ENCODE measurements at regions not wholly inside any gene's neighbourhood (a gene's known extent, or its start where the extent isn't known, plus 50 kb on each side); places are given as distances from the start of the nearest gene placed in this dataset.
A peak's percentile ranks its signal among the peaks of the same experiment; 100 is the strongest.
"Not testable (repeated sequence)": the region's sequence is repeated elsewhere in the genome, so short reads cannot be mapped to it uniquely, and the experiment has no call there.

- H3K9ac ChIP-seq (ENCODE audit: low read length): no peak overlapping the region
- no peaks in the 10 kb centered on the region for H3K4me1 ChIP-seq (ENCODE audit: low read length)
- H3K4me3 ChIP-seq (ENCODE audit: low read length): no peak overlapping the region
- H2AFZ ChIP-seq (ENCODE audit: low read length): no peak overlapping the region
- H3K9me3 ChIP-seq (ENCODE audit: low read length): no peaks in the 10 kb centered on the region
- H3K27me3 ChIP-seq (ENCODE audit: low read length): no peaks in the 10 kb centered on the region
- H4K20me1 ChIP-seq (ENCODE audit: insufficient read depth, low read depth, low read length): no peaks in the 10 kb centered on the region
- H3K79me2 ChIP-seq (ENCODE audit: low read length): no peaks in the 10 kb centered on the region
- no peak for DNase-seq
- H3K9me2 ChIP-seq (replicated peaks; ENCODE audit: insufficient read depth, low read length): no peaks in the 10 kb centered on the region
- H3K27ac ChIP-seq (ENCODE audit: low read length): no peak overlapping the region
- H3K4me2 ChIP-seq (ENCODE audit: low read depth, low read length, poor library complexity, severe bottlenecking): no peak overlapping the region
- no peaks in the 10 kb centered on the region for H3K36me3 ChIP-seq (ENCODE audit: insufficient read depth, low read length)
Measured at GRCh38 chr5:108472237-108472636, 90.3 kb upstream of the FBXL17 start.

GRCh38 chr5:108467563-108467962 is 85.7 kb upstream of the FBXL17 start:
- no peak overlapping the region for H3K4me3 ChIP-seq (ENCODE audit: low read length)
- no peaks in the 10 kb centered on the region for H3K9me2 ChIP-seq (replicated peaks; ENCODE audit: insufficient read depth, low read length)
- no peaks in the 10 kb centered on the region for H3K27me3 ChIP-seq (ENCODE audit: low read length)
- H2AFZ ChIP-seq (ENCODE audit: low read length): no peak overlapping the region
- H3K79me2 ChIP-seq (ENCODE audit: low read length): no peaks in the 10 kb centered on the region
- no peak for DNase-seq
- no peaks in the 10 kb centered on the region for H3K4me1 ChIP-seq (ENCODE audit: low read length)
- H4K20me1 ChIP-seq (ENCODE audit: insufficient read depth, low read depth, low read length): no peaks in the 10 kb centered on the region
- no peak overlapping the region for H3K9ac ChIP-seq (ENCODE audit: low read length)
- H3K36me3 ChIP-seq (ENCODE audit: insufficient read depth, low read length): no peaks in the 10 kb centered on the region
- H3K9me3 ChIP-seq (ENCODE audit: low read length): no peaks in the 10 kb centered on the region
- no peak overlapping the region for H3K27ac ChIP-seq (ENCODE audit: low read length)
- no peak overlapping the region for H3K4me2 ChIP-seq (ENCODE audit: low read depth, low read length, poor library complexity, severe bottlenecking)

GRCh38 chr5:108461628-108462367 is 79.9 kb upstream of the FBXL17 start:
- Histone ChIP-seq H3K27ac (ENCODE audit: low read length) (no peak overlapping the region), H3K36me3 (ENCODE audit: insufficient read depth, low read length) (no peaks in the 10 kb centered on the region), H3K4me1 (ENCODE audit: low read length) (no peaks in the 10 kb centered on the region), H3K9ac (ENCODE audit: low read length) (no peak overlapping the region), H3K79me2 (ENCODE audit: low read length) (no peaks in the 10 kb centered on the region), H4K20me1 (ENCODE audit: insufficient read depth, low read depth, low read length) (no peaks in the 10 kb centered on the region), H2AFZ (ENCODE audit: low read length) (no peak overlapping the region), H3K9me2 (replicated peaks; ENCODE audit: insufficient read depth, low read length) (no peaks in the 10 kb centered on the region), H3K9me3 (ENCODE audit: low read length) (no peaks in the 10 kb centered on the region), H3K4me3 (ENCODE audit: low read length) (no peak overlapping the region), H3K4me2 (ENCODE audit: low read depth, low read length, poor library complexity, severe bottlenecking) (no peak overlapping the region), H3K27me3 (ENCODE audit: low read length) (no peaks in the 10 kb centered on the region)
- no peak for DNase-seq

GRCh38 chr5:108459769-108460168 is 77.9 kb upstream of the FBXL17 start:
- Histone ChIP-seq H3K36me3 (ENCODE audit: insufficient read depth, low read length) (no peaks in the 10 kb centered on the region), H3K27ac (ENCODE audit: low read length) (no peak overlapping the region), H2AFZ (ENCODE audit: low read length) (no peak overlapping the region), H3K9me2 (replicated peaks; ENCODE audit: insufficient read depth, low read length) (no peaks in the 10 kb centered on the region), H3K9ac (ENCODE audit: low read length) (no peak overlapping the region), H3K9me3 (ENCODE audit: low read length) (no peaks in the 10 kb centered on the region), H3K79me2 (ENCODE audit: low read length) (no peaks in the 10 kb centered on the region), H3K4me3 (ENCODE audit: low read length) (no peak overlapping the region), H3K4me1 (ENCODE audit: low read length) (no peaks in the 10 kb centered on the region), H3K27me3 (ENCODE audit: low read length) (no peaks in the 10 kb centered on the region), H4K20me1 (ENCODE audit: insufficient read depth, low read depth, low read length) (no peaks in the 10 kb centered on the region), H3K4me2 (ENCODE audit: low read depth, low read length, poor library complexity, severe bottlenecking) (no peak overlapping the region)
- DNase-seq: peak; percentile 45

- H3K79me2 ChIP-seq (ENCODE audit: low read length): no peaks in the 10 kb centered on the region
- no peak overlapping the region for H2AFZ ChIP-seq (ENCODE audit: low read length)
- H3K9me2 ChIP-seq (replicated peaks; ENCODE audit: insufficient read depth, low read length): no peaks in the 10 kb centered on the region
Measured at GRCh38 chr5:108451269-108451668, 69.4 kb upstream of the FBXL17 start.

GRCh38 chr5:108444130-108444529 is 62.2 kb upstream of the FBXL17 start:
- not testable (repeated sequence) for DNase-seq; H3K9ac ChIP-seq (ENCODE audit: low read length); H3K9me3 ChIP-seq (ENCODE audit: low read length); H3K4me2 ChIP-seq (ENCODE audit: low read depth, low read length, poor library complexity, severe bottlenecking); H4K20me1 ChIP-seq (ENCODE audit: insufficient read depth, low read depth, low read length); H3K9me2 ChIP-seq (replicated peaks; ENCODE audit: insufficient read depth, low read length); H3K4me1 ChIP-seq (ENCODE audit: low read length); H3K79me2 ChIP-seq (ENCODE audit: low read length); H3K36me3 ChIP-seq (ENCODE audit: insufficient read depth, low read length); H3K27me3 ChIP-seq (ENCODE audit: low read length); H3K4me3 ChIP-seq (ENCODE audit: low read length); H3K27ac ChIP-seq (ENCODE audit: low read length); H2AFZ ChIP-seq (ENCODE audit: low read length)

More at GRCh38 chr5:108451269-108451668, 69.4 kb upstream of the FBXL17 start:
- no peaks in the 10 kb centered on the region for H3K27me3 ChIP-seq (ENCODE audit: low read length)
- no peak overlapping the region for H3K4me2 ChIP-seq (ENCODE audit: low read depth, low read length, poor library complexity, severe bottlenecking)
- no peaks in the 10 kb centered on the region for H3K9me3 ChIP-seq (ENCODE audit: low read length)
- H3K9ac ChIP-seq (ENCODE audit: low read length): no peak overlapping the region
- no peak overlapping the region for H3K4me3 ChIP-seq (ENCODE audit: low read length)
- no peaks in the 10 kb centered on the region for H3K4me1 ChIP-seq (ENCODE audit: low read length)
- H3K36me3 ChIP-seq (ENCODE audit: insufficient read depth, low read length): no peaks in the 10 kb centered on the region
- H3K27ac ChIP-seq (ENCODE audit: low read length): no peak overlapping the region
- H4K20me1 ChIP-seq (ENCODE audit: insufficient read depth, low read depth, low read length): no peaks in the 10 kb centered on the region
- no peak for DNase-seq

- H3K27ac ChIP-seq (ENCODE audit: low read length); H2AFZ ChIP-seq (ENCODE audit: low read length); H3K4me1 ChIP-seq (ENCODE audit: low read length); H3K9ac ChIP-seq (ENCODE audit: low read length); H4K20me1 ChIP-seq (ENCODE audit: insufficient read depth, low read depth, low read length); H3K27me3 ChIP-seq (ENCODE audit: low read length); DNase-seq; H3K36me3 ChIP-seq (ENCODE audit: insufficient read depth, low read length); H3K4me3 ChIP-seq (ENCODE audit: low read length); H3K9me3 ChIP-seq (ENCODE audit: low read length); H3K4me2 ChIP-seq (ENCODE audit: low read depth, low read length, poor library complexity, severe bottlenecking); H3K79me2 ChIP-seq (ENCODE audit: low read length); H3K9me2 ChIP-seq (replicated peaks; ENCODE audit: insufficient read depth, low read length): not testable (repeated sequence)
Measured at GRCh38 chr5:108442063-108442651, 60.3 kb upstream of the FBXL17 start.

GRCh38 chr5:108437425-108437824 is 55.5 kb upstream of the FBXL17 start:
- H4K20me1 ChIP-seq (ENCODE audit: insufficient read depth, low read depth, low read length): no peaks in the 10 kb centered on the region
- H3K9me3 ChIP-seq (ENCODE audit: low read length): no peaks in the 10 kb centered on the region
- no peak overlapping the region for H3K9ac ChIP-seq (ENCODE audit: low read length)
- H3K4me1 ChIP-seq (ENCODE audit: low read length): peaks cover 9% of the 10 kb centered on the region
- no peaks in the 10 kb centered on the region for H3K79me2 ChIP-seq (ENCODE audit: low read length)
- no peak overlapping the region for H3K4me2 ChIP-seq (ENCODE audit: low read depth, low read length, poor library complexity, severe bottlenecking)
- no peak overlapping the region for H2AFZ ChIP-seq (ENCODE audit: low read length)
- H3K27me3 ChIP-seq (ENCODE audit: low read length): no peaks in the 10 kb centered on the region
- no peaks in the 10 kb centered on the region for H3K9me2 ChIP-seq (replicated peaks; ENCODE audit: insufficient read depth, low read length)
- H3K27ac ChIP-seq (ENCODE audit: low read length): no peak overlapping the region
- H3K36me3 ChIP-seq (ENCODE audit: insufficient read depth, low read length): no peaks in the 10 kb centered on the region
- DNase-seq: no peak
- no peak overlapping the region for H3K4me3 ChIP-seq (ENCODE audit: low read length)

All from Karpas-422 (cell line).